Activated naive CD8-positive, alpha-beta T cell (primary cell): ENCODE measurements at regions not wholly inside any gene's neighbourhood (a gene's known extent, or its start where the extent isn't known, plus 50 kb on each side); places are given as distances from the start of the nearest gene placed in this dataset.

Source experiments
- H3K27ac Mint-ChIP-seq: one replicate; pipeline ENCODE4 v1.8.0; 2021; ENCODE audit warnings: mixed read lengths
- H3K27me3 Mint-ChIP-seq: one replicate; pipeline ENCODE4 v1.8.0; 2021; ENCODE audit warnings: mixed read lengths
- H3K36me3 Mint-ChIP-seq: one replicate; pipeline ENCODE4 v1.8.0; 2021; ENCODE audit warnings: mixed read lengths
- H3K4me1 Mint-ChIP-seq: one replicate; pipeline ENCODE4 v1.8.0; 2021; ENCODE audit warnings: low read depth, mixed read lengths
- H3K4me3 Mint-ChIP-seq: one replicate; pipeline ENCODE4 v1.8.0; 2021; ENCODE audit warnings: mild to moderate bottlenecking, mixed read lengths
- H3K9me3 Mint-ChIP-seq: one replicate; pipeline ENCODE4 v1.8.0; 2021; ENCODE audit warnings: low read depth, mixed read lengths

DNA sequence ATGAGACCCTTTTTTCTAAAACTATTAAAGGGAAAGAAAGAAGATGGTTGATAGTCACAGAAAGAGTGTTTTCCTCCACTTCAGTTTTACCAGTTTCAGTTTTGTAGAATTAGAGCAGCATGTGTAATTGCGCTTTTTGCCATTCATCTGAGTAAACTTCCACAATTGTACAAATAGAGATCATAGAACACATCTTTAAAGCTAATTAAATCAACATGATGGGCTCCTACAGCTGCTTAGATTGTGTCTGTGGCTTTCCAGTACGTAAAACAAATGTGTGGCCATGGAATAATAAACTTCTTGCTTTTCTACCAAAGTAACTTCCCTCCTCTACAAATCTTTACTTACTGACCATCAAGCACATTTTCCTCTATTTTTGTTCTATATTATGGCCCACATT is 84.2 kb upstream of the LRIG3 start:
- no peak overlapping the region for H3K4me3 Mint-ChIP-seq
- H3K4me1 Mint-ChIP-seq: no peaks in the 10 kb centered on the region
- H3K27me3 Mint-ChIP-seq: no peaks in the 10 kb centered on the region
- H3K36me3 Mint-ChIP-seq: no peaks in the 10 kb centered on the region
- H3K27ac Mint-ChIP-seq: no peak overlapping the region
- no peaks in the 10 kb centered on the region for H3K9me3 Mint-ChIP-seq

DNA sequence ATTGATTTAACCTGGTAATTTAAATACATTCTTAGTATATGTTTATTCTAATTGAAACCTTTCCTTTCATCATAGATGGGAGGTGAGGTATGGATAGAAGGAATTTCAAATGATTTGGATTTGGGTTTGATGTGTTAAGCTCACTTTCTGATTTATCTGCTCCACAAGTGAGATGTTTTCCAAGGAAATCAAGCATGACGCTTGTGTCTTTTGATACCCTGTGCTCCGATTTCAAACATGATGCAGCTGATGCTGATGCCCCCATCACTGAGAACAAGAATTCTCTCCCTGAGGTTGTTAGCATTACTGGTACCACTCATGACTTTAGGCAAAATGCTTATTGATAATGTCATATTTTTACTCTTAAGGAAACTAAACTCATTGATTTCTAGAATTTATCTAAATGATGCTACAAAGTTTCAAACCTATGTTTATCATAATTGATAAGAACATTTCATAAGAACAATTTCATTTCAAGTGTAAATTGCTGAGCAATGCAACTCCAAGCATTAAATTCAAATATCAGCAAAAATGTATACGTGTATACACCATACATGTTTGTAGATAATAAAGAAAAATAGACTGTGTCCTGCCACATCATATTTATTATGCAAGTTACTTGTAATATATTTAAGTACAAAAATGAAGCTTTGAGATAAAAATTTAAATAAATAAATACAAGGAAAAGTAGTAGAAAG is 75.5 kb upstream of the LRIG3 start:
- H3K4me1 Mint-ChIP-seq: no peaks in the 10 kb centered on the region
- H3K27ac Mint-ChIP-seq: no peak overlapping the region
- H3K9me3 Mint-ChIP-seq: no peaks in the 10 kb centered on the region
- no peak overlapping the region for H3K4me3 Mint-ChIP-seq
- no peaks in the 10 kb centered on the region for H3K36me3 Mint-ChIP-seq
- H3K27me3 Mint-ChIP-seq: no peaks in the 10 kb centered on the region

DNA sequence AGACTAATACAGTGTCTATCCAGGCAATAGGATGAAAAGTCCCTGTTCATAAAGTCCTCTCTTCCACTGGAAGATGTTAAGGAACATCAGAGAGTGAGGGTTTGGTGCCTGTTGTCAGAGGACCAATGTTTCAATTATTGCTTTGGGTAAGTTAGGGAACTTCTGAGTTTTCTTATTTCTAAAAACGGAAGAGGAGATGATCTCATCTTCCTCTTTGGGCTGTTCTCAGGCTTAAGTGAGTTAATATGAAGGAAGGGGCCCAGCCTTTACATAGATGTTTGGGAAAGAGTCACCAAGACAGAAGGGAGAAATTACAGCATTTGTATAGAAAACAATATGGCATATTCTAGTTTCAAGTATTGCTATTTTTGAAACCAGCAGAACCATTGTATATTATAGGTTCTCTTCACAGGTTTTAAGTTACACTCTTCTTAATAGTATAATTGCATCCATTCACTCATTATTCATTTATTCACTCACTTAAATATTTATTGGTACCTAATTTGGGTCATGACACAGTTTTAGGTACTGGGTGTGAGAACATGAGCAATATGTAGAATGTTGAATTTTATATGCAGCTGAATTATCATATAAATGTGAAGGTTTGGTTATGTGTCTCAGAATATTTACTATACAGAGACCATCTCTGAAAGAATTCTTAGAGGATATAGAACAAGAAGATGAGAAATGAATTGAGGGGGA is 68.5 kb upstream of the LRIG3 start:
- Mint-ChIP-seq H3K36me3 (peaks cover 2% of the 10 kb centered on the region), H3K27ac (no peak overlapping the region), H3K9me3 (peaks cover 10% of the 10 kb centered on the region), H3K4me3 (no peak overlapping the region), H3K27me3 (no peaks in the 10 kb centered on the region), H3K4me1 (no peaks in the 10 kb centered on the region)

DNA sequence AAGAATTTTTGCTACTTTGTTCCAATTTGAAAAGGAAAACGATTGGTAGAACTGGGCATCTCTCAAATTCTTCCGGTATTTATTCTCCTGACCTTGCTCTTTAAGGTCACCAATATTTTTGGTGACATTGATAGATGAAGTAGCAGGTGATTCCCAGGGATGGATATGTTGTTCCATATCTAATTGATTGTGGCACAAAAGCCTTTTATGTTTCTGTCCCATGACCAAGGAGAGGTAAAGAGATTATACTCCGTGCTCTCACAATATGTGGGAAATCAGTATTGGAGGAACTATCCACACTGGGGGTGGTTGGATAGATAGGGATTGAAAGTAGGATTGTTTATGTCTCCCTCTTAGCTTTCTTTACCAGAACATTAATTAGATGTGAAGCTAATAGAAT is 61.7 kb upstream of the LRIG3 start:
- Mint-ChIP-seq H3K36me3 (no peaks in the 10 kb centered on the region), H3K27ac (no peak overlapping the region), H3K4me1 (no peaks in the 10 kb centered on the region), H3K4me3 (no peak overlapping the region), H3K27me3 (no peaks in the 10 kb centered on the region), H3K9me3 (no peaks in the 10 kb centered on the region)

DNA sequence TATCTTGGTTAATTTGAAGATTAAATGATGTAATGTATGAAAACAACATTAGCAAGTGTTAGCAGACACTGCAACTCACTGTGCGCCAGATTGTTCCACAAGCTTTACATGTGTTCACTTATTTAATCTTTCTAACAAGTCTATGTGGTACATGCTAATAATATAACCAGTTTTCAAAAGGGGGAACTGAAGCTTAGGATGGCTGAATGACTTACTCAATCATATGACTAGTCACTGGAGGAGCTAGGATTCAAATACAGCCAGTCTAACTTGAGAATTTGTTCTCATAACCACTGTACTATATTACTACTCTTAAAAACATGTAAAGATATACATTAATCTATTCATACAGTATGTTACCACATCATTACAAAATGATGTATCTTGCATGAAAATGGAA is 60.5 kb upstream of the LRIG3 start:
- H3K9me3 Mint-ChIP-seq: no peaks in the 10 kb centered on the region
- no peaks in the 10 kb centered on the region for H3K27me3 Mint-ChIP-seq
- no peaks in the 10 kb centered on the region for H3K4me1 Mint-ChIP-seq
- H3K36me3 Mint-ChIP-seq: no peaks in the 10 kb centered on the region
- no peak overlapping the region for H3K27ac Mint-ChIP-seq
- no peak overlapping the region for H3K4me3 Mint-ChIP-seq

DNA sequence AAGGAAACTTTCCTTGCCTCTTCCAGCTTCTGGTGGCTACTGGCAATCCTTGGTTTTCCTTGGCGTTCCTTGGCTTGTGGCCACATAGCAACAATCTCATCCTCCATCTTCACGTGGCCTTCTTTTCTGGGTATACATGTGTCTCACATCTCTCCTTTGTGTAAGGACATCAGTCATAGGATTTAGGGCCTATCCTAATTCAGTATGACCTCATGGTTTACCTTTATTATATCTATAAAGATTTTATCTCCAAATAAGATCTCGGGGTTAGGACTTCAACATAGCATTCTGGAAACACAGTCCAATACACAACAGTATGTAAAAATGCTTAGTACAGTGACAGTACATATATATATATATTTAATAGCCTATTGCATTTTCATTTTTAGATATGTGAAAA is 58.4 kb upstream of the LRIG3 start:
- no peaks in the 10 kb centered on the region for H3K4me1 Mint-ChIP-seq
- no peaks in the 10 kb centered on the region for H3K9me3 Mint-ChIP-seq
- peaks cover 1% of the 10 kb centered on the region for H3K27me3 Mint-ChIP-seq
- H3K27ac Mint-ChIP-seq: no peak overlapping the region
- H3K4me3 Mint-ChIP-seq: no peak overlapping the region
- no peaks in the 10 kb centered on the region for H3K36me3 Mint-ChIP-seq

DNA sequence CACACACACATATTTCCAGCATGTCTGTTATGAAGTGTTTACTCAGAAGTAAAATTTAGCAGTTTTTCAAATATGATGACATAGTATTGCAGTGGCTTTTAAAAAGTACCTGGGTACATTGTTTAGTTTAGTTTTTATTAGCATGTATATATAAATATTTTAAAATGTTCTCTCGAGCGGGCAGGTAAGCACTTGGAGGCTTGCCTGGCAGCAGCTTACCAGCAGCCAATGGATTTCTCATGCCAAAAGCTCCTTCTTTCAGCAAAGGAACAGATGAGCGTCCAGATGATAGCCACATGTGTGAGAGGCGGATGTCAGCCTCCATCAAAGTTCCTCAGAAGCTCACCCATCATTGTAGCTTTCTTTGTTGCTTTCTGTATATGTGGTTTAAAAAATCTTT is 57.2 kb upstream of the LRIG3 start:
- H3K4me3 Mint-ChIP-seq: no peak overlapping the region
- no peak overlapping the region for H3K27ac Mint-ChIP-seq
- peaks cover 1% of the 10 kb centered on the region for H3K27me3 Mint-ChIP-seq
- H3K36me3 Mint-ChIP-seq: no peaks in the 10 kb centered on the region
- H3K9me3 Mint-ChIP-seq: no peaks in the 10 kb centered on the region
- no peaks in the 10 kb centered on the region for H3K4me1 Mint-ChIP-seq

DNA sequence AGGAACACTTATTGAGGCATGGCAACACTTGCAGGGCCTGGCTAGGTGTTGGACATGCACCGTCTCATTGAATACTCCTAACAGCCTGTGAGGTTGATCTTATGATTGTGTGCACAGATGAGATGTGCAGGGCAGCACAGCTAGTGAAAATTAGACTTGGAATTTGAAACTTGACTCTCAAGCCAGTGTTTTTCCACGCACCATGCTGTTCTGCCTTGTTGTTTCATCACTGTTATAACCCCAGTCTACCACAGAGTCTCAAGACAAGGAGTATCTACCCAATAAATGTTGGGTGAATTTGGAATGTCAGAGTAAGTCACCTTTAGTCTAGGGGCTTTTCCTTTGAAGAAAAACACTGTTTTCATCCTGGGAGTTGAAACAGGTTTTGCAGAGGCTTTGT is 55.8 kb upstream of the LRIG3 start:
- Mint-ChIP-seq H3K36me3 (no peaks in the 10 kb centered on the region), H3K9me3 (no peaks in the 10 kb centered on the region), H3K4me3 (no peak overlapping the region), H3K27me3 (peaks cover 1% of the 10 kb centered on the region), H3K27ac (no peak overlapping the region), H3K4me1 (no peaks in the 10 kb centered on the region)
